ENCODE measurements at regions not wholly inside any gene's neighbourhood (a gene's known extent, or its start where the extent isn't known, plus 50 kb on each side); places are given as distances from the start of the nearest gene placed in this dataset.
A peak's percentile ranks its signal among the peaks of the same experiment; 100 is the strongest.
"Not testable (repeated sequence)": the region's sequence is repeated elsewhere in the genome, so short reads cannot be mapped to it uniquely, and the experiment has no call there.

- Histone ChIP-seq H3K36me3 (no peaks in the 10 kb centered on the region), H3K4me1 (peaks cover 20 to 27% of the 10 kb centered on the region in 2 donors), H3K4me3 (replicated peaks in 1 of 3) (no peak overlapping the region), H3K27ac (peak overlapping the region; percentile 63 to 92 (median 72)), H3K9me3 (no peaks in the 10 kb centered on the region), H3K27me3 (no peaks in the 10 kb centered on the region)
- WGBS, 2 donors, result 62% methylated on average over 11 of the region's 11 CpGs
- peak; percentile 30 to 62 for DNase-seq
- TF ChIP-seq POLR2A (IDR thresholded peaks at IDR 0.05) (no peak), CTCF (IDR thresholded peaks at IDR 0.05) (no peak)
- intact Hi-C loops (cut with DNase I), result no loop called here
These were observed 59.1 kb upstream of the PSME4 start for GRCh38 chr2:54029721-54030395.

GRCh38 chr2:54025463-54026075, 54.8 kb upstream of the PSME4 start:
- WGBS, 2 donors, result 78 to 88% methylated on average over 6 of the region's 6 CpGs
- intact Hi-C loops (cut with DNase I); H3K9me3 ChIP-seq; H3K36me3 ChIP-seq; H3K27me3 ChIP-seq; DNase-seq; H3K4me3 ChIP-seq (replicated peaks in 1 of 3); H3K27ac ChIP-seq: not testable (repeated sequence)
- H3K4me1 ChIP-seq, result peaks cover 20 to 23% of the 10 kb centered on the region in 2 donors

GRCh38 chr2:54024576-54024975, 53.8 kb upstream of the PSME4 start:
- WGBS, 2 donors, result 90 to 91% methylated on average over 2 of the region's 2 CpGs
- H3K9me3 ChIP-seq, result no peaks in the 10 kb centered on the region
- H3K27ac ChIP-seq, result no peak overlapping the region
- TF ChIP-seq POLR2A (IDR thresholded peaks at IDR 0.05) (no peak), CTCF (IDR thresholded peaks at IDR 0.05) (no peak)
- no peak for DNase-seq
- no peaks in the 10 kb centered on the region for H3K36me3 ChIP-seq
- peaks cover 11 to 14% of the 10 kb centered on the region in 2 donors for H3K4me1 ChIP-seq
- H3K4me3 ChIP-seq (replicated peaks in 1 of 3), result no peak overlapping the region
- intact Hi-C loops (cut with DNase I), result no loop called here
- H3K27me3 ChIP-seq, result no peaks in the 10 kb centered on the region

GRCh38 chr2:54021702-54022101, 50.9 kb upstream of the PSME4 start:
- TF ChIP-seq POLR2A (IDR thresholded peaks at IDR 0.05) (no peak), CTCF (IDR thresholded peaks at IDR 0.05) (no peak)
- H3K9me3 ChIP-seq, result no peaks in the 10 kb centered on the region
- H3K36me3 ChIP-seq, result no peaks in the 10 kb centered on the region
- WGBS, 2 donors, result 39 to 65% methylated on average over 3 of the region's 3 CpGs
- H3K27ac ChIP-seq, result peak overlapping the region in 2 of 3 donors; percentile 25 to 32
- peak in 1 of 2 donors; percentile 27 for DNase-seq
- intact Hi-C loops (cut with DNase I), result no loop called here
- peaks cover 2 to 12% of the 10 kb centered on the region in 2 donors for H3K4me1 ChIP-seq
- no peak overlapping the region for H3K4me3 ChIP-seq (replicated peaks in 1 of 3)
- H3K27me3 ChIP-seq, result no peaks in the 10 kb centered on the region

- Histone ChIP-seq H3K4me1 (peaks cover 4 to 17% of the 10 kb centered on the region in 2 donors), H3K27ac (peak overlapping the region in 1 of 3 donors; percentile 25), H3K27me3 (no peaks in the 10 kb centered on the region), H3K4me3 (replicated peaks in 1 of 3) (no peak overlapping the region), H3K9me3 (no peaks in the 10 kb centered on the region), H3K36me3 (no peaks in the 10 kb centered on the region)
- 96 to 99% methylated on average over 7 of the region's 7 CpGs for WGBS, 2 donors
- no peak for TF ChIP-seq CTCF (IDR thresholded peaks at IDR 0.05)
- no peak for TF ChIP-seq POLR2A (IDR thresholded peaks at IDR 0.05)
- intact Hi-C loops (cut with DNase I), result no loop called here
- DNase-seq, result no peak
These were observed 50.1 kb upstream of the PSME4 start for GRCh38 chr2:54020793-54021414.

Measured in thyroid gland (tissue), 4 donors.